GM21515 (cell line): ENCODE measurements at regions not wholly inside any gene's neighbourhood (a gene's known extent, or its start where the extent isn't known, plus 50 kb on each side); places are given as distances from the start of the nearest gene placed in this dataset.

Experiments used
- ATAC-seq: cut with Tn5 transposase; IDR thresholded peaks from one replicate; pipeline ENCODE4 v1.9.1; 2021; ENCODE audit not compliant: unreplicated experiment

- ATAC-seq = no peak
These were observed 200.8 kb downstream of the TFAP2C start for GRCh38 chr20:56829788-56830385.

- no peak for ATAC-seq
These were observed 202.7 kb downstream of the TFAP2C start for GRCh38 chr20:56831795-56832194.

DNA sequence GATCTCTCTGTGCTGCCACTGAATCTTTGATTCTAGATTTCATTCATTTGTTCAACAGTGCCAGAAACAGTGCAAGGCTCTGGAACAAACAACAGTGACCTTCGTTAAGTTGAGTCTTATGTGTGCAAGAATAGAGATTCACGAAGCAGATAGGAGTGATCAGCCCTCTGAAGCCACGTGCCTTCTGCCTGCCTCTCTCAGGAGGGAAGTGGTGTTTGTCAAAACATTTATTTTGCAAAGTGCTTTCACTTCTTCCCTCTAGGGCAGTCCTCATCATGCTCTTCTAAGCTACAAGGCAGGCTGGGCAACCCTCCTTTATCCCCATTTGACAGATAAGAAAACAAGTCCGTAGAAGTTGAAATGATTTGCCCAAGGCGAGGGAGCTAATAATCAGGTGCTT lies 204.3 kb downstream of the TFAP2C start:
- ATAC-seq = no peak

DNA sequence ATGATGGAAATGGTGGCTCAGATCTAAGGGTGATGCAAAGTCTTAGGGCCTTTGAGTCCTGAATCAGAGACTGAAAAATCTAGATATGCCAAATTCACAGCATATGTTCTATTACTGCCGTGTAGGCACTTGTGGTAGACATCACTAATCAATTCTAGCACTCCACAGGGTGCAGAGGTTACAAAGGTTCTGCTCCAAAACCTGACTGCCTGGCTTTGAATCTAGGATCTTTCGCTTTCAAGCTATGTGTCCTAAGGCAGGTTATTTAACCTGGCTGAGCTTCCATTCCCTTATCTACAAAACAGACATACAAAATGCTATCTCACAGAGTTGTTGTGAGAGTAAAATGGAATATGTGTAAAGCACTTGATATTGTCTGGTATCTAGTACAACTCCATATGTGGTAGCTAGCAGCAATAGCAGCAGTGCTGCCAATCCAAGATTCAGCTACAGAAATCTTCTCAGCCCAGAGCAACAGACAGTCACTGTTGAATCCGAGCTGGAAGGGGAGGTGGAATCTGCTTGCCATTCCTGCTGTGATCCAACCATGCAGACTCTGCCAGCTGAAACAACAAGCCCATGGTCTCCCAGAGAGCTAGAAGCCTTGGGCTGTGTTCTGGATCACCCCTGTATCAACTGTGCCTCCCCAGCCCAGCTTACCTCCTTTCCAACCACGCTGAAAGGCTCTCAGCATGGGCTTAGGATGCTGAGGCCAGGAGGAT lies 206.9 kb downstream of the TFAP2C start:
- ATAC-seq = no peak

GRCh38 chr20:56839222-56839621 lies 210.1 kb downstream of the TFAP2C start:
- no peak for ATAC-seq

GRCh38 chr20:56839786-56840185 lies 210.7 kb downstream of the TFAP2C start:
- no peak for ATAC-seq

GRCh38 chr20:56840716-56841261 lies 211.7 kb downstream of the TFAP2C start:
- no peak for ATAC-seq

DNA sequence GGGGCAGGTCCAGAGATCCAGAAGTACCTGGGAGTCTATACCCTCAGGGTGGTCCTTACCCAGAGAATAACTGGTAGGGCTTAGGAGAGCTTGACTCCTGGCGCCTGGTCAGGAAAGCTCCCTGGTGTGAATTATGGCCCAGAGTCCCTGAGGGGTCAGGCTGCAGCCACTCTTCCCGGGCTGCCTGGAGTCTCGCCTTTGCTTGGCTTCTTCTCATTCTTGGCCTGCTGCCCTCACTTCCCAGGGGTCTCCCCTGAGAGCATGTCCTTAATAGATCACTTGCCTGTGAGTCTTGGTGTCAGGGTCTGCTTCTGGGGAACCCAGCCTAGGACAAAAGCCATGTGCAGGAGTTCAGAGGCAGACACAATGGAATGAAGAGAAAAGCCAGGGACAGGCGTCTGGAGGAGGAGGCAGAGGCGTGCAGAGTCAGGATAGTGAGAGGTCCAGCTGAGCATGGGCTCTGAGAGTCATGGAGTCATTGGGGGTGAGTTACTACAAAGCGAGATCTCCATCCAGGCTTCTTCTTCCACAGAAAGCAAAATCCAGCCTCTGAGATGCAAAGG lies 212.3 kb downstream of the TFAP2C start:
- no peak for ATAC-seq

GRCh38 chr20:56842056-56842455 lies 212.9 kb downstream of the TFAP2C start:
- ATAC-seq = no peak

DNA sequence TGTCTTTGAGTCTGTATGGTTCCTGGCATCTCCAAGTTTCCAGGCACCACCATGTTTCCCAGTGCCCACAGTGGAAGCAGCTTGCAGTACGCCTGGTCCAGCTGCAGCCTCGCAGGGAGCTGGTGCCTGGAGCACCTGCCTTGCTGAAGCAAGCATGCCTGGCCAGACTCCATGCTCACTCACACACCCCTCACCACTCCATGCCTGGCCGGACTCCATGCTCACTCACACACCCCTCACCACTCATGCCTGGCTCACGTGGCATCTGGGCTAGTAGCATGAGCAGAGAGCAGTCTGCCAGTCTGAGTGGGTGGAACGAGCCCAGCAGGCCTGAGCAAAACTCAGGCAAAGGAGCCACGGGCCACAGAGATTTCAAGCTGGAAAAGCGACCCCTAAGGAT lies 214.3 kb downstream of the TFAP2C start:
- no peak for ATAC-seq

GRCh38 chr20:56843817-56844216 lies 214.7 kb downstream of the TFAP2C start:
- no peak for ATAC-seq

GRCh38 chr20:56845546-56846086 lies 216.5 kb downstream of the TFAP2C start:
- no peak for ATAC-seq

GRCh38 chr20:56848561-56848960 lies 219.5 kb downstream of the TFAP2C start:
- no peak for ATAC-seq

DNA sequence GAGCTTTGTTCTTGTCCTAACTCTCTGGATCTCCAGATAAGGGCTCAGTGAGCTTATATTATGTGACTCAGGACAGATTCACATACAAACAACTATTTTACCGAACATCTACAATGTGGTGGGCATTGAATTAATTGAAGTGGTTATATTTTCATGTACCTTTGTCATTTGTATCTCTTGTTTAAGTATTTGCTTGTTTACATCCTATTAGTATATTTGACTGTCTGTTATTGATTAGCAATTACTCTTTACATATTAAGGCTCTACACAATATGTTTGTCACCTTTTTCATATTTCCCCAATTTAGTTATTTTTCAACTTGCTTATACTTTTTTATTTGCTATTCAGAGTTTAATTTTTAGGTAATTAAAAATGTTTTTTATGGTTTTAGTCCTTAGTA lies 222.4 kb downstream of the TFAP2C start:
- no peak for ATAC-seq

GRCh38 chr20:56855708-56856107 lies 226.6 kb downstream of the TFAP2C start:
- no peak for ATAC-seq

DNA sequence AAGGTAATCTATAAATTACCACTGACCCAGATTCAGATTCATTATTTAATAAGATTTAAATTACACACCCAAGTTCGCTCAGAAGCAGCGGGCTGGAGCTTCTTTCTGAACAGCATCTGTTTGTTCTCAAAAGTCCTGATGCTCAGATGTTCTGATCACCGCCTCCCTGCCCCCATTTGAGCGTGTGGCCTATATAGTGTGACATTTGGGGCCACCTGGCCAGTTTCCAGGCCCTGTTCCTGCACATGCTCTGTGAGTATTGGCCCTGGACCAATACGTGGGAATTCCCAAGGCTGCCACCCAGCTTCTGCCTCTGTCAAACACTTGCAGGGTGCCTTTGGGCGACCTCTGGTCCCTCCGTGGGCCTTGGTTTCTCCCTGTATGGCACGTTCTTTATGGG lies 228.8 kb downstream of the TFAP2C start:
- no peak for ATAC-seq

DNA sequence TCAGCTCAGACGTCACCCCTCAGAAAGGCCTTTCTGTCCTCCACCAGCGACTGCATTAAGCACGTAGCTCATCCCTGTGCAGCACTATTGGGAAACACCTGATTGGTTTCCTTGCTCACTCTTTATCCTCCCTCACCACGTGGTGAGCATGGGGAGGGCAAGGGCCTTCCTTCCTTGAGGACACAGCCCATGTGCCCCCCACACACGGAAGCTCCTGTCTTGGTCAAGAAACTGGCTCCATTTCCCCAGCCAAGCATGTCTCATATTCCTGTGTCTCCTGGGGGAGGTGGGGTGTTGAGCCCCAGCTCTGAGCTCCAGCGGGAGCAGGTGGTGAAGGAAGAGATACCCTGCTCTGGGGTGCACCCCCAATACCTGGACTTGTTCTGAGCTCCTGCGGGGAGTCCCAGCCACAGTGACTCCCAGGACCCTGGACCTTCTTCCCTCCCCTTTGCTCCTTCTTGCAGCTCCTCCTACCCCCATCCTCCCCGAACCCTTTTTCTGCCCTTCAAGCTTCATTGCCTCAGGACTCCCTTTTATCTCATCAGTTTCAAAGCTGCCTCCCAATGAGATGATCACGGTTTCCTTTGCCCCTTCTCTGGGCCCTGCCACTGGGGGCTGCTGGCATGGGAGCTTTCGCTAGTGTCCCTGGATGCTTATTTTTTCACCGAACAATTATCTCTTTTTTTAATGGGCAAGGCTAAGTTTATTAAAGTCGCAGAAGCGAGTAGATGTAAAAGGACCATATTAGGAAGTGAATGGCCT lies 230.1 kb downstream of the TFAP2C start:
- no peak for ATAC-seq

DNA sequence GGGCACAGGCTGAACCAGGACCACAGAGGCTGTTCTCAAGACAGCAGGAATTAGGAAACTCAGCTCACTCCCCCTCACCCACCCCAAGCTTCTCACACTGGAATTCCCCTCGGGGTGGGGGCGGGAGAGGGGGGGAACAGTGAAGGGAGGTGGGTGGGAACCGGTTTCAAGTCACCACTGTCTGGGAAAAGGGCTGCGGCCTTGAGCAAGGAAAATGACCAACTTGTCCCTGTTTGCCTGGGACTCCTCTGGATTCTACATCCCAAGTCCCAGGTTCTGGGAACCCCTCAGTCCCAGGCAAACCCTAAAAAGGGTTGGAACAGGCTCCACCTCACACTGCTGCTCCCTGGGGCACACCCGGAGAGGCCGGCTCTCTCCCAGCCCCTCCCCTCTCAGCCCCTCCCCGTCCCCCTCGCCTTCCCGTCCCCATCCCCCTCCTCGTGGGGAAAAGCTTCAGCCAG lies 230.7 kb downstream of the TFAP2C start:
- ATAC-seq = no peak

DNA sequence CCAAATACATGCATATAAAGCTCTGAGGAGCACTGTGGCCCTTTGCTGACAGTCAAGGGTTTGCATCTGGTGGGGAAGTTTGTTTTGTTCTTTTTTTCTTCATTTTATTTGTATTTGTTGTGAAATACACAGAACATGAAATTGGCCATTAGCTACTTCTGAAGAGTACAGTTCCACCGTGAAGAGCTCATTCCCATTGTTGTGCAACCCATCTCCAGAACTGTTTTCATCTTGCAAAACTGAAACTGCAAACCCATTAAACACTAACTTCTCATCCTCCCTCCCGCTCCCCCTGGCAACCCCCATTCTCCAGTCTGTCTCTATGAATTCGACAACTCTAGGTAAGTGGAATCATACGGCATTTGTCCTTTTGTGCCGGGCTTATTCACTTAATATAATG lies 231.3 kb downstream of the TFAP2C start:
- no peak for ATAC-seq

DNA sequence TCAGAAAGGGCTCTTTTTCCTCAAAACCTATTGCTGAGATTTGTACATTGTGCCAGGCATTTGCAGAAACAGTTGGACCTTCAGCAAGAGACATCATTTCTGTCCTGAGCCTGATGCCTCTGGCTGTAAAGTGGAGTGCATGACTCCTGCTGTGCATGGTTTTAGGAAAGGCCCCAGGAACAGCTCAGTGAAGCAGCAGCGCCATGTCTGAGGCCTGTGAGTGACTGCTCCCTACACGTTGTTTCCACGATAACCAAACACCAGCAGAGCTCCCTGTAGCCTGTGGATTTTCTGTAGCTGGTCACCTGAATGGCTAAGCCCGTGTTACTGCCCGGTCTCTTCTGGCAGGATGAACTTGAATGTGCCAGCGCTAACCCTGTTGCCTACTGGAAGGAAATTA lies 232.5 kb downstream of the TFAP2C start:
- no peak for ATAC-seq

GRCh38 chr20:56865055-56865454 lies 235.9 kb downstream of the TFAP2C start:
- no peak for ATAC-seq
